ENCODE measurements at regions not wholly inside any gene's neighbourhood (a gene's known extent, or its start where the extent isn't known, plus 50 kb on each side); places are given as distances from the start of the nearest gene placed in this dataset.

- H3K27ac ChIP-seq (ENCODE audit: low read length): no peak overlapping the region
- H3K9me3 ChIP-seq (ENCODE audit: control insufficient read depth, low read depth, low read length): no peaks in the 10 kb centered on the region
- H3K27me3 ChIP-seq (ENCODE audit: control insufficient read depth, insufficient read depth, low read length): no peaks in the 10 kb centered on the region
- no peak for DNase-seq
- H3K4me3 ChIP-seq (ENCODE audit: low read length): no peak overlapping the region
- no peaks in the 10 kb centered on the region for H3K4me1 ChIP-seq (ENCODE audit: control insufficient read depth, insufficient read depth, low read length)
- 80% methylated on average over 1 of the region's 7 CpGs for WGBS (ENCODE audit: insufficient coverage, low lambda C conversion rate)
- no peaks in the 10 kb centered on the region for H3K36me3 ChIP-seq (ENCODE audit: control insufficient read depth, insufficient read depth, low read length)
These were observed 201.8 kb upstream of the CDH5 start for GRCh38 chr16:66164581-66165247.

DNA sequence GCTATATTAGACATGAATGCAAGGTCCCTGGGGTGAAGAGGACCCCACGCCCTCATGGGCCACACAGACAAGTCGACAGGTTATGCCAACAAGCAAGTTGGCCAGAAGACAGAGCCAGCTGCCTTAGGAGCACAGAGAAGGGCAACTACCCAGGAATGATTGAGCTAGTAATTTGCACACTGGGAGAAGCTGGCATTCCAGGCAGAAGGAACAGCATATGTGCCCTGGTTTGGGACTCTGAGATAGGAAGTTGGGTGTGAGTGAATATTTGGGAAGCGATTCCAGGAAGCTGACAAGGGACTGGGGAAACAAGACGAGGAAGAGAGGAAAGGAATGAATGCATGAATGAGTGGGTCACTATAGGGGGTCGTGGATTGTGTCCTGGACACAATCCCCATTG is 203.7 kb upstream of the CDH5 start:
- Histone ChIP-seq H3K27me3 (ENCODE audit: control insufficient read depth, insufficient read depth, low read length) (no peaks in the 10 kb centered on the region), H3K27ac (ENCODE audit: low read length) (no peak overlapping the region), H3K4me1 (ENCODE audit: control insufficient read depth, insufficient read depth, low read length) (no peaks in the 10 kb centered on the region), H3K4me3 (ENCODE audit: low read length) (no peak overlapping the region), H3K36me3 (ENCODE audit: control insufficient read depth, insufficient read depth, low read length) (no peaks in the 10 kb centered on the region), H3K9me3 (ENCODE audit: control insufficient read depth, low read depth, low read length) (no peaks in the 10 kb centered on the region)
- 92% methylated on average over 2 of the region's 5 CpGs for WGBS (ENCODE audit: insufficient coverage, low lambda C conversion rate)
- no peak for DNase-seq

GRCh38 chr16:66161942-66162341 is 204.5 kb upstream of the CDH5 start:
- no peaks in the 10 kb centered on the region for H3K4me1 ChIP-seq (ENCODE audit: control insufficient read depth, insufficient read depth, low read length)
- H3K4me3 ChIP-seq (ENCODE audit: low read length): no peak overlapping the region
- no CpG with 5 or more reads among the region's 8 CpGs for WGBS (ENCODE audit: insufficient coverage, low lambda C conversion rate)
- no peak overlapping the region for H3K27ac ChIP-seq (ENCODE audit: low read length)
- H3K36me3 ChIP-seq (ENCODE audit: control insufficient read depth, insufficient read depth, low read length): no peaks in the 10 kb centered on the region
- DNase-seq: no peak
- H3K9me3 ChIP-seq (ENCODE audit: control insufficient read depth, low read depth, low read length): no peaks in the 10 kb centered on the region
- H3K27me3 ChIP-seq (ENCODE audit: control insufficient read depth, insufficient read depth, low read length): no peaks in the 10 kb centered on the region

GRCh38 chr16:66161269-66161668 is 205.2 kb upstream of the CDH5 start:
- no CpG with 5 or more reads among the region's 3 CpGs for whole genome bisulfite sequencing (ENCODE audit: insufficient coverage, low lambda C conversion rate)
- Histone ChIP-seq H3K4me1 (ENCODE audit: control insufficient read depth, insufficient read depth, low read length) (no peaks in the 10 kb centered on the region), H3K4me3 (ENCODE audit: low read length) (no peak overlapping the region)

DNA sequence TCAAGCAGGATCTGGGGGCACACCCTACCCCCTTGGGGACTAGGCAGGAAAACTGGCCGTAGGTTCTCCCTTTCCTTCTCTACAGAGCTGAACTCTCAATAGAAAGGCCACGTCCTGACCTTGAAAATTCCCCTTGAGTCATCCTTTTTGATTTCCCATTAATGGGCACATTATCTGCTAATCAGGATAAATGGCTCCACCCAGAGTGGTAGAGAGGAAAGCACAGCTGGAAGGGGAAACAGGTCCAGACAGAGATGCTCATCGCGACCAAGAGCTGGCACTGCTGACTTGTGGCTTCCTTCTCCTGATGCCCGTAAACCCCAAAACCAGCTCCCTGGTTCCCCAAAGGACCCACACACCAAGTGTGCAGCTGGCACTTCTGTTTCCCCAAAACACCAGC is 206.5 kb upstream of the CDH5 start:
- H3K27me3 ChIP-seq (ENCODE audit: control insufficient read depth, insufficient read depth, low read length): no peaks in the 10 kb centered on the region
- no peaks in the 10 kb centered on the region for H3K4me1 ChIP-seq (ENCODE audit: control insufficient read depth, insufficient read depth, low read length)
- H3K36me3 ChIP-seq (ENCODE audit: control insufficient read depth, insufficient read depth, low read length): no peaks in the 10 kb centered on the region
- DNase-seq: no peak
- WGBS (ENCODE audit: insufficient coverage, low lambda C conversion rate): no CpG with 5 or more reads among the region's 5 CpGs
- H3K4me3 ChIP-seq (ENCODE audit: low read length): no peak overlapping the region
- no peak overlapping the region for H3K27ac ChIP-seq (ENCODE audit: low read length)
- H3K9me3 ChIP-seq (ENCODE audit: control insufficient read depth, low read depth, low read length): no peaks in the 10 kb centered on the region

More at GRCh38 chr16:66161269-66161668, 205.2 kb upstream of the CDH5 start:
- Histone ChIP-seq H3K27ac (ENCODE audit: low read length) (no peak overlapping the region), H3K27me3 (ENCODE audit: control insufficient read depth, insufficient read depth, low read length) (no peaks in the 10 kb centered on the region), H3K9me3 (ENCODE audit: control insufficient read depth, low read depth, low read length) (no peaks in the 10 kb centered on the region), H3K36me3 (ENCODE audit: control insufficient read depth, insufficient read depth, low read length) (no peaks in the 10 kb centered on the region)
- no peak for DNase-seq

GRCh38 chr16:66156538-66156937 is 210.0 kb upstream of the CDH5 start:
- DNase-seq: no peak
- H3K27ac ChIP-seq (ENCODE audit: low read length): no peak overlapping the region
- no peaks in the 10 kb centered on the region for H3K36me3 ChIP-seq (ENCODE audit: control insufficient read depth, insufficient read depth, low read length)
- H3K4me1 ChIP-seq (ENCODE audit: control insufficient read depth, insufficient read depth, low read length): no peaks in the 10 kb centered on the region
- WGBS (ENCODE audit: insufficient coverage, low lambda C conversion rate): no CpG with 5 or more reads among the region's 4 CpGs
- H3K9me3 ChIP-seq (ENCODE audit: control insufficient read depth, low read depth, low read length): no peaks in the 10 kb centered on the region
- H3K4me3 ChIP-seq (ENCODE audit: low read length): no peak overlapping the region
- no peaks in the 10 kb centered on the region for H3K27me3 ChIP-seq (ENCODE audit: control insufficient read depth, insufficient read depth, low read length)

DNA sequence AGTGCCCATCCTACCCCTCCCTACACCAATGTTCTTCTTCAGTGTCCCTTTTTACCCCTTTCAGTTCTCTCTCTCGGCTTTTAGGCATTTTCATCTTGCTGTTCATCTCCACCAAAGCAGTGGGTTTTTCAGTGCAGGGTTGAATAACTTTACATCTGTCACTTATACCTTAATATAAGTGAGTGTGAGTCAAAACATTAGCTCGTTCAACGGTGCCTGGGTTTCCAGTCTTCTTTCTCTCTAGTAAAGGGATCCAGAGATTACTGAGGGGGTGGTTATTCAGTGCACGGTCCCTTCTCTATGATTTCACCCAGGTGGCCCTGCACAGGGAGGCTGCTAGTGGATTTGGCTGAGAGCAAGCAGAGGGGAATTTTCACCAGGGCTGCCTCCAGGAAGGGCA is 210.6 kb upstream of the CDH5 start:
- Histone ChIP-seq H3K27me3 (ENCODE audit: control insufficient read depth, insufficient read depth, low read length) (no peaks in the 10 kb centered on the region), H3K36me3 (ENCODE audit: control insufficient read depth, insufficient read depth, low read length) (no peaks in the 10 kb centered on the region), H3K9me3 (ENCODE audit: control insufficient read depth, low read depth, low read length) (no peaks in the 10 kb centered on the region), H3K4me3 (ENCODE audit: low read length) (no peak overlapping the region), H3K27ac (ENCODE audit: low read length) (no peak overlapping the region), H3K4me1 (ENCODE audit: control insufficient read depth, insufficient read depth, low read length) (no peaks in the 10 kb centered on the region)
- no peak for DNase-seq
- WGBS (ENCODE audit: insufficient coverage, low lambda C conversion rate): 100% methylated on average over 2 of the region's 4 CpGs

DNA sequence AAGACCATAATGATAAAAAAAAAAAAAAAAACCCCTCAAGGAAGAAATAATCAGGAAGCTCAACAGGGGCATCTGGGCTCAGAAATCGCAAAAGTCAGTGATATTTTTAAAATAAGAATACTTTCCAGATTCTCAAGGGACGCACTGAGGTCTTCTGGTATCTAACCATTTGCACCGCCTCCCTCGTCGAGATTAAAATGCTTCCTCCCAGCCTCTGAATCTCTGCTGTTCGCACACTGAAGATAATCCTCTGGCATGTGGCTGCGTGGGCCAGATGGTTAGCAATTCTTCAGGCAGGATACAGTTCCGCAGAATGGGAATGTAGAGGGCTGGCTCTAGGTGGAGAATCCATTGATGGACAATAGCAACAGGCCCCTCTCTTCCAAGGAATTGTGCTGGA is 211.7 kb upstream of the CDH5 start:
- Histone ChIP-seq H3K9me3 (ENCODE audit: control insufficient read depth, low read depth, low read length) (no peaks in the 10 kb centered on the region), H3K4me1 (ENCODE audit: control insufficient read depth, insufficient read depth, low read length) (no peaks in the 10 kb centered on the region), H3K36me3 (ENCODE audit: control insufficient read depth, insufficient read depth, low read length) (no peaks in the 10 kb centered on the region), H3K27ac (ENCODE audit: low read length) (no peak overlapping the region), H3K27me3 (ENCODE audit: control insufficient read depth, insufficient read depth, low read length) (no peaks in the 10 kb centered on the region), H3K4me3 (ENCODE audit: low read length) (no peak overlapping the region)
- WGBS (ENCODE audit: insufficient coverage, low lambda C conversion rate): 100% methylated on average over 1 of the region's 8 CpGs
- DNase-seq: no peak

GRCh38 chr16:66152823-66153393 is 213.6 kb upstream of the CDH5 start:
- H3K36me3 ChIP-seq (ENCODE audit: control insufficient read depth, insufficient read depth, low read length): no peaks in the 10 kb centered on the region
- H3K4me1 ChIP-seq (ENCODE audit: control insufficient read depth, insufficient read depth, low read length): no peaks in the 10 kb centered on the region
- no peak overlapping the region for H3K4me3 ChIP-seq (ENCODE audit: low read length)
- no peaks in the 10 kb centered on the region for H3K9me3 ChIP-seq (ENCODE audit: control insufficient read depth, low read depth, low read length)
- H3K27ac ChIP-seq (ENCODE audit: low read length): no peak overlapping the region
- WGBS (ENCODE audit: insufficient coverage, low lambda C conversion rate): 100% methylated on average over 2 of the region's 3 CpGs
- no peaks in the 10 kb centered on the region for H3K27me3 ChIP-seq (ENCODE audit: control insufficient read depth, insufficient read depth, low read length)
- DNase-seq: peak; percentile 17 to 24

- no peaks in the 10 kb centered on the region for H3K36me3 ChIP-seq (ENCODE audit: control insufficient read depth, insufficient read depth, low read length)
- no peak for DNase-seq
- H3K4me1 ChIP-seq (ENCODE audit: control insufficient read depth, insufficient read depth, low read length): no peaks in the 10 kb centered on the region
- no peaks in the 10 kb centered on the region for H3K9me3 ChIP-seq (ENCODE audit: control insufficient read depth, low read depth, low read length)
- no peaks in the 10 kb centered on the region for H3K27me3 ChIP-seq (ENCODE audit: control insufficient read depth, insufficient read depth, low read length)
- no CpG with 5 or more reads among the region's 2 CpGs for WGBS (ENCODE audit: insufficient coverage, low lambda C conversion rate)
- H3K27ac ChIP-seq (ENCODE audit: low read length): no peak overlapping the region
- H3K4me3 ChIP-seq (ENCODE audit: low read length): no peak overlapping the region
These were observed 214.3 kb upstream of the CDH5 start for GRCh38 chr16:66152181-66152580.

All from large intestine (tissue), 3 donors.